Posterior vena cava (tissue), 2 donors: ENCODE measurements at regions not wholly inside any gene's neighbourhood (a gene's known extent, or its start where the extent isn't known, plus 50 kb on each side); places are given as distances from the start of the nearest gene placed in this dataset.

ENCODE experiments used
- DNase-seq: peaks from one replicate; pipeline ENCODE4 v3.0.0-alpha.2; 2020; ENCODE audit warnings: low spot score
- intact Hi-C, 2 donors: fragments of 100-400 bp; cut with DNase I; formaldehyde crosslinking; loops; one replicate each; pipeline versions ENCODE4 v1.14.1 to v1.14.2; 2022 to 2023
- donor health status: DM: yes; HTN: yes; CAD: no.
- donor health status: DM: yes; HTN: yes; CAD: no.

- intact Hi-C loops = no loop called here
Observed at GRCh38 chr11:134466610-134467567, 54.8 kb upstream of the B3GAT1 start.

GRCh38 chr11:134466156-134466555 lies 54.1 kb upstream of the B3GAT1 start:
- intact Hi-C loops = no loop called here
- no peak for DNase-seq

More at GRCh38 chr11:134466610-134467567, 54.8 kb upstream of the B3GAT1 start:
- no peak for DNase-seq

- intact Hi-C loops = no loop called here
- DNase-seq = no peak
Observed at GRCh38 chr11:134464981-134465730, 53.1 kb upstream of the B3GAT1 start.

- DNase-seq = no peak
Observed at GRCh38 chr11:134464196-134464595, 52.2 kb upstream of the B3GAT1 start.

GRCh38 chr11:134463716-134464115 lies 51.7 kb upstream of the B3GAT1 start:
- intact Hi-C loops = no loop called here

More at GRCh38 chr11:134464196-134464595, 52.2 kb upstream of the B3GAT1 start:
- intact Hi-C loops = no loop called here

More at GRCh38 chr11:134463716-134464115, 51.7 kb upstream of the B3GAT1 start:
- DNase-seq = no peak
